ENCODE measurements at regions not wholly inside any gene's neighbourhood (a gene's known extent, or its start where the extent isn't known, plus 50 kb on each side); places are given as distances from the start of the nearest gene placed in this dataset.

DNA sequence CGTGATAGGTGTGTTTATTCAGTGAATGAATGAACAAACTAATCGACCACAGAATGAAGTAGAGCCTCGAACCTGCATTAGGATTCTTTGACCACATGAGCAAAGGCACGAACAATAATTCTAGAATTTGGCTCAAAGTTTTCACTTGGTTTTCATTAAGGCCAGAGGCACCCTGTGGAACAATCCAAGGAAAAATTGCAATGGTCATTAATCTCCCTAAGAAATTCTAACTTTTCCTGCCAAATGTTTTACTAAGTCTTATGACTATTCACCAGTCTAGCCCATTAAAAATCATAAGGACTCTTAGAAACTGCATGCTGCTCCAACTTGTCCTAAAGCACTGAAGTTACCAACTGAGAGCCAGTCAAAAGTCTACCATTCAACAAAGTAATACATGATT, 271.7 kb downstream of the EFNB2 start:
- TF ChIP-seq, protein P1, sequence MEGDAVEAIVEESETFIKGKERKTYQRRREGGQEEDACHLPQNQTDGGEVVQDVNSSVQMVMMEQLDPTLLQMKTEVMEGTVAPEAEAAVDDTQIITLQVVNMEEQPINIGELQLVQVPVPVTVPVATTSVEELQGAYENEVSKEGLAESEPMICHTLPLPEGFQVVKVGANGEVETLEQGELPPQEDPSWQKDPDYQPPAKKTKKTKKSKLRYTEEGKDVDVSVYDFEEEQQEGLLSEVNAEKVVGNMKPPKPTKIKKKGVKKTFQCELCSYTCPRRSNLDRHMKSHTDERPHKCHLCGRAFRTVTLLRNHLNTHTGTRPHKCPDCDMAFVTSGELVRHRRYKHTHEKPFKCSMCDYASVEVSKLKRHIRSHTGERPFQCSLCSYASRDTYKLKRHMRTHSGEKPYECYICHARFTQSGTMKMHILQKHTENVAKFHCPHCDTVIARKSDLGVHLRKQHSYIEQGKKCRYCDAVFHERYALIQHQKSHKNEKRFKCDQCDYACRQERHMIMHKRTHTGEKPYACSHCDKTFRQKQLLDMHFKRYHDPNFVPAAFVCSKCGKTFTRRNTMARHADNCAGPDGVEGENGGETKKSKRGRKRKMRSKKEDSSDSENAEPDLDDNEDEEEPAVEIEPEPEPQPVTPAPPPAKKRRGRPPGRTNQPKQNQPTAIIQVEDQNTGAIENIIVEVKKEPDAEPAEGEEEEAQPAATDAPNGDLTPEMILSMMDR (IDR thresholded peaks at IDR 0.05; ENCODE audit: control insufficient read depth, extremely low read depth, insufficient read depth) = no peak
- no peak overlapping the region for H3K4me3 ChIP-seq (ENCODE audit: low read depth, low read length)
- DNase-seq (ENCODE audit: low read depth) = no peak

- H3K4me3 ChIP-seq (ENCODE audit: low read depth, low read length) = no peak overlapping the region
- TF ChIP-seq, protein P1 (IDR thresholded peaks at IDR 0.05; ENCODE audit: control insufficient read depth, extremely low read depth, insufficient read depth) = no peak
- no peak for DNase-seq (ENCODE audit: low read depth)
Observed at GRCh38 chr13:106262886-106263285, 272.6 kb downstream of the EFNB2 start.

GRCh38 chr13:106261450-106261849, 274.0 kb downstream of the EFNB2 start:
- no peak for DNase-seq (ENCODE audit: low read depth)
- H3K4me3 ChIP-seq (ENCODE audit: low read depth, low read length) = no peak overlapping the region
- TF ChIP-seq, protein P1 (IDR thresholded peaks at IDR 0.05; ENCODE audit: control insufficient read depth, extremely low read depth, insufficient read depth) = no peak

GRCh38 chr13:106260352-106260751, 275.1 kb downstream of the EFNB2 start:
- no peak for DNase-seq (ENCODE audit: low read depth)
- TF ChIP-seq, protein P1 (IDR thresholded peaks at IDR 0.05; ENCODE audit: control insufficient read depth, extremely low read depth, insufficient read depth) = no peak
- no peak overlapping the region for H3K4me3 ChIP-seq (ENCODE audit: low read depth, low read length)

DNA sequence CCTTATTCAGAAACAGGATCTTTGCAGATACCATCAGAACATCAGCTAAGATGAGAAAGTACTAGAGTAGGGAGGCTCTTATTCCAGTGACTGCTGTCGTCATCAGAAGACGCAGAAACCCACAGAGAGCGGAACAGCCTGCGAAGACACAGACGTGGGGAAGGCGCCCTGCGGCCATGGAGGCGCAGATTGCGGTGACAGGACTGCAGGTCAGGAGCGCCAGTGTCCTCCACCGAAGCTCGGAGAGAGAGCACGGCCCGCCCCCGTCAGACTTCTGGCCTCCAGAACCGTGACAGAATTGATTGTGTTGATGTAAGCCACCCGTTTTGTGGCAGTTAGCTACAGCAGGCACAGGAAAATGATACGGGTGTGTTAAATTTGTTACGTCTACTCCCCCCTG, 275.5 kb downstream of the EFNB2 start:
- no peak overlapping the region for H3K4me3 ChIP-seq (ENCODE audit: low read depth, low read length)
- no peak for DNase-seq (ENCODE audit: low read depth)
- TF ChIP-seq, protein P1 (IDR thresholded peaks at IDR 0.05; ENCODE audit: control insufficient read depth, extremely low read depth, insufficient read depth) = no peak

DNA sequence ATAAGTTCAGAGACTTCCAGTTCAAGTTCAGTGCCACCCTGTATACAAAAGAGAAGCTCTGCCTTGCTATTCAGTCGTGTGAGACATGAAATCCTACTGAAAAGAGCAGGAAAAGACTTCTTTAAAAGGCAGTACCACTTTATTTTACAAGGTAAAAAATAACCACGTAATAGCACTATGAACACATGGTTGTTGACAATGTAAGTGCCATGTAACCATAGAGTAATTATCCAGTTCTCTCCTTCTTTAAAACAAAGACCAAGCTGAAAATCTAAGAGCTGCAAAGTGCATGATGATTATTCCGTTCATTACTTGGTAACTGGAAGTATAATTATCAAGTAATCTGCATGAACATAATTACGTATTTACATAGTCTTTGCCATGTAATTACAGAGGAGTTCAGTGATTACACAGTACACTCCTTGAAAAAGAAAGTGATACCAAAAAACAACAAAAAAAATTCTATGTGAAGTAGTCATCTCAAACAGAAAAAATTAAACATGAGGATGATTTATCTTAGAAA, 288.7 kb downstream of the EFNB2 start:
- DNase-seq (ENCODE audit: low read depth) = no peak
- H3K4me3 ChIP-seq (ENCODE audit: low read depth, low read length) = no peak overlapping the region
- TF ChIP-seq, protein P1 (IDR thresholded peaks at IDR 0.05; ENCODE audit: control insufficient read depth, extremely low read depth, insufficient read depth) = no peak

- H3K4me3 ChIP-seq (ENCODE audit: low read depth, low read length) = no peak overlapping the region
- DNase-seq (ENCODE audit: low read depth) = no peak
- TF ChIP-seq, protein P1 (IDR thresholded peaks at IDR 0.05; ENCODE audit: control insufficient read depth, extremely low read depth, insufficient read depth) = no peak
Observed at GRCh38 chr13:106246242-106246641, 289.2 kb downstream of the EFNB2 start.

All from LNCaP clone FGC (cell line).